Smooth muscle cell (in vitro differentiated cells): ENCODE measurements at regions not wholly inside any gene's neighbourhood (a gene's known extent, or its start where the extent isn't known, plus 50 kb on each side); places are given as distances from the start of the nearest gene placed in this dataset.

Source experiments
- DNase-seq: peaks from one replicate; lab custom pipeline; 2025; ENCODE audit not compliant: unreplicated experiment; lab: John Stamatoyannopoulos, UW
- H2AFZ ChIP-seq: fragments of 200-600 bp; sonication (generic); 2 replicates; pipeline ENCODE4 v1.6.0; 2016; ENCODE audit warnings: antibody characterized with exemption, low read depth, mild to moderate bottlenecking
- H3F3A ChIP-seq: fragments of 200-600 bp; sonication (generic); 2 replicates; pipeline ENCODE4 v1.6.0; 2017; ENCODE audit warnings: antibody characterized with exemption, low read depth
- H3K27ac ChIP-seq: fragments of 200-600 bp; sonication (generic); 2 replicates; pipeline ENCODE4 v1.5.1; 2016; ENCODE audit warnings: low read depth, mild to moderate bottlenecking
- H3K27me3 ChIP-seq: fragments of 200-600 bp; sonication (generic); 2 replicates; pipeline ENCODE4 v1.6.1; 2016; ENCODE audit warnings: low read depth, mild to moderate bottlenecking
- H3K36me3 ChIP-seq: fragments of 200-600 bp; sonication (generic); 2 replicates; pipeline ENCODE4 v1.5.1; 2016; ENCODE audit warnings: low read depth
- H3K4me1 ChIP-seq: fragments of 200-600 bp; sonication (generic); 2 replicates; pipeline ENCODE4 v1.5.1; 2016; ENCODE audit warnings: low read depth
- H3K4me2 ChIP-seq: fragments of 200-600 bp; sonication (generic); 2 replicates; pipeline ENCODE4 v1.6.0; 2016; ENCODE audit warnings: mild to moderate bottlenecking
- H3K4me3 ChIP-seq: fragments of 200-600 bp; sonication (generic); 2 replicates; pipeline ENCODE4 v1.5.1; 2016; ENCODE audit warnings: mild to moderate bottlenecking
- H3K79me2 ChIP-seq: fragments of 200-600 bp; sonication (generic); 2 replicates; pipeline ENCODE4 v1.6.0; 2016; ENCODE audit warnings: low read depth, mild to moderate bottlenecking
- H3K9ac ChIP-seq: fragments of 200-600 bp; sonication (generic); 2 replicates; pipeline ENCODE4 v1.6.0; 2016; ENCODE audit warnings: low read depth
- H3K9me3 ChIP-seq: fragments of 200-600 bp; sonication (generic); replicated peaks from 2 replicates; pipeline ENCODE4 v1.5.1; 2016; ENCODE audit warnings: low read depth
- H4K20me1 ChIP-seq: fragments of 200-600 bp; sonication (generic); 2 replicates; pipeline ENCODE4 v1.6.0; 2016; ENCODE audit warnings: low read depth
- CTCF ChIP-seq: fragments of 200-600 bp; sonication (generic); IDR thresholded peaks from 2 replicates; pipeline ENCODE4 v1.5.1; 2017; ENCODE audit warnings: borderline replicate concordance, mild to moderate bottlenecking, antibody characterized with exemption; ENCODE audit not compliant: insufficient read depth, poor library complexity, severe bottlenecking
- WGBS: methylation state at CpG from one replicate; pipeline ENCODE4 v1.1.7; 2016; ENCODE audit warnings: low lambda C conversion rate; 5-methylcytosine and 5-hydroxymethylcytosine counted together

GRCh38 chr3:83251490-83251889, 1490.0 kb upstream of the GBE1 start:
- Histone ChIP-seq H3K4me1 (no peaks in the 10 kb centered on the region), H3K4me3 (no peak overlapping the region), H3K27ac (no peak overlapping the region), H3F3A (no peaks in the 10 kb centered on the region), H3K9ac (no peak overlapping the region), H3K9me3 (no peaks in the 10 kb centered on the region), H4K20me1 (no peaks in the 10 kb centered on the region), H3K79me2 (no peaks in the 10 kb centered on the region), H3K27me3 (no peaks in the 10 kb centered on the region), H3K36me3 (no peaks in the 10 kb centered on the region), H2AFZ (no peak overlapping the region), H3K4me2 (no peak overlapping the region)
- no peak for TF ChIP-seq CTCF
- no peak for DNase-seq
- 97% methylated on average over 5 of the region's 5 CpGs for WGBS

DNA sequence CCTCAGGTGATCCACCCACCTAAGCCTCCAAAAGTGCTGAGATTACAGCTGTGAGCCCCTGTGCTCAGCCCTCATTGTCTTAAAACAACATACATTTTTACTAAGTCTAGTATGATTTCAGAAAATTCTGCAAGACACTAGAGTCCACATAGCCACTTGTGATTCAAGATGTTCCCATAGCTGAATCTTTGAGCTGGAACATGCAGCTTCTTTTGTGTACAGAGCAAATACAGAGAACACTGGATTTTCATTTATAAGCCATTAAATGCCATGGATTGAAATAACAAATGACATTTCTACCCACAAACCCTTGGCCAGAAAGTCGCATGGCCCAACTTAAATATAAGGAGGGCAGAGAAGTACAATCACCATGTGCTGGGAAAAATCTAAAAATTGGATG, 1489.2 kb upstream of the GBE1 start:
- H3K9me3 ChIP-seq: no peaks in the 10 kb centered on the region
- no peaks in the 10 kb centered on the region for H4K20me1 ChIP-seq
- H3K27ac ChIP-seq: no peak overlapping the region
- H3K4me1 ChIP-seq: no peaks in the 10 kb centered on the region
- no peak overlapping the region for H3K4me2 ChIP-seq
- H3K4me3 ChIP-seq: no peak overlapping the region
- H3K36me3 ChIP-seq: no peaks in the 10 kb centered on the region
- no peaks in the 10 kb centered on the region for H3K27me3 ChIP-seq
- WGBS: 83% methylated on average over 1 of the region's 1 CpG
- no peak overlapping the region for H3K9ac ChIP-seq
- no peak overlapping the region for H2AFZ ChIP-seq
- H3K79me2 ChIP-seq: no peaks in the 10 kb centered on the region
- TF ChIP-seq CTCF: no peak
- no peak for DNase-seq
- no peaks in the 10 kb centered on the region for H3F3A ChIP-seq

- Histone ChIP-seq H3K4me3 (no peak overlapping the region), H3K4me2 (no peak overlapping the region), H3K4me1 (no peaks in the 10 kb centered on the region), H3K9me3 (no peaks in the 10 kb centered on the region), H3F3A (no peaks in the 10 kb centered on the region), H3K9ac (no peak overlapping the region), H3K27me3 (no peaks in the 10 kb centered on the region), H3K79me2 (no peaks in the 10 kb centered on the region), H3K36me3 (no peaks in the 10 kb centered on the region), H3K27ac (no peak overlapping the region), H2AFZ (no peak overlapping the region), H4K20me1 (no peaks in the 10 kb centered on the region)
- no peak for TF ChIP-seq CTCF
- WGBS: 79% methylated on average over 3 of the region's 3 CpGs
- no peak for DNase-seq
Observed at GRCh38 chr3:83248454-83248853, 1487.0 kb upstream of the GBE1 start.

DNA sequence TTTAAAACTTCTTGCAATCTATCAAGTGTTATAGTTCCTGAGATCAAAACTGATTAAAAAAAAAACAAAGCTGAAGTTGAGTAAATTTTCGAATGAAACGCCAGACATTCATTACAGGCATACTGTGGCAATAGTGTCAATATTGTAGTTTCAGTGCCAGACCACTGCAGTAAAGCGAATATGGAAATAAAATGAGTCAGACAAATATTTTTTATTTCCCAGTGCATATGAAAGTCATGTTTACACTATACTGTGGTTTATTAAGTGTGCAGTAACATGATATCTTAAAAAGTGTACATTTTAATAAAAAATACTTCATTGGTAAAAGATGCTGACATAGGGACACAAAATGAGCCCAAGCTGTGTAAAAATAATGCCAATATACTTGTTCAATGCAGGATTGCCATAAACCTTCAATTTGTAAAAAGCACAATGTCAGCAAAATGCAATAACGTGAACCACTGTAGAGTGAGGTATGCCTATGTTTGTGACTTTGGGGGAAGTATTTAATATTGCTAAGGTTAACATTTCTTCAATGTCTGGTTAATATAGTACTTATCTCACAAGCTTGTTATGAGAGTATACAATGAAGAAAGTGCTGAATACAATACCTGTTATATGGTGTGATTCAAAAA, 1473.9 kb upstream of the GBE1 start:
- Histone ChIP-seq H4K20me1 (no peaks in the 10 kb centered on the region), H3K4me1 (no peaks in the 10 kb centered on the region), H3K27ac (no peak overlapping the region), H2AFZ (no peak overlapping the region), H3K9ac (no peak overlapping the region), H3K79me2 (no peaks in the 10 kb centered on the region), H3K4me2 (no peak overlapping the region), H3K36me3 (no peaks in the 10 kb centered on the region), H3K27me3 (no peaks in the 10 kb centered on the region), H3K9me3 (no peaks in the 10 kb centered on the region), H3F3A (no peaks in the 10 kb centered on the region), H3K4me3 (no peak overlapping the region)
- DNase-seq: no peak
- no peak for TF ChIP-seq CTCF
- 91% methylated on average over 4 of the region's 4 CpGs for WGBS
